GM19025 (cell line): ENCODE measurements at regions not wholly inside any gene's neighbourhood (a gene's known extent, or its start where the extent isn't known, plus 50 kb on each side); places are given as distances from the start of the nearest gene placed in this dataset.
"Not testable (repeated sequence)": the region's sequence is repeated elsewhere in the genome, so short reads cannot be mapped to it uniquely, and the experiment has no call there.

Source experiments
- ATAC-seq: cut with Tn5 transposase; IDR thresholded peaks from one replicate; pipeline ENCODE4 v1.9.1; 2021; ENCODE audit warnings: mild to moderate bottlenecking, low read depth, moderate library complexity; ENCODE audit not compliant: unreplicated experiment

DNA sequence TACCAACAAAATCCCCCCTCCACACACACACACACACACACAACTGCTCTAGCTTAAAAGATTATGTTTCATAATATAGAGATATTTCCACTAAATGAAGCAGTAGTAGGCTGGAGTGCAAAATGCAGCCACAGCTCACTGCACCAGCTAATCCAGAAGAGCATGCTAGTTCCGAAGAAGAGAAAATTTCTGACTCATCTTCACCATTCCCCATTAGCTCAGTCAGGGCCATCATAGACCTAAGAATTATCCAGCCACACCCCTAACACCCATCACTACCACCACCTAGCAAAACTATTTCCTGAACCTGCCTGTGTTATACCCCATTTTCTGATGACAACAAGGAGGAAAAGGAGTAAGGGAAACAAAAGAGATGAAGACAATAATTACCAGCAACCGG is 67.1 kb upstream of the UBE2E2 start:
- no peak for ATAC-seq

DNA sequence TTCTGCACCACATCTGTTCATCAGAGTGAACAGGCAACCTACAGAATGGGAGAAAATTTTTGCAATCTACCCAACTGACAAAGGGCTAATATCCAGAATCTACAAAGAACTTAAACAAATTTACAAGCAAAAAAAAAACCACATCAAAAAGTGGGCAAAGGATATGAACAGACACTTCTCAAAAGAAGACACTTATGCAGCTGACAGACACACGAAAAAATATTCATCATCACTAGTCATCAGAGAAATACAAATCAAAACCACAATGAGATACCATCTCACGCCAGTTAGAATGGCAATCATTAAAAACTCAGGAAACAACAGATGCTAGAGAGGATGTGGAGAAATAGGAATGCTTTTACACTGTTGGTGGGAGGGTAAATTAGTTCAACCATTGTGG is 59.1 kb upstream of the UBE2E2 start:
- ATAC-seq, result not testable (repeated sequence)

DNA sequence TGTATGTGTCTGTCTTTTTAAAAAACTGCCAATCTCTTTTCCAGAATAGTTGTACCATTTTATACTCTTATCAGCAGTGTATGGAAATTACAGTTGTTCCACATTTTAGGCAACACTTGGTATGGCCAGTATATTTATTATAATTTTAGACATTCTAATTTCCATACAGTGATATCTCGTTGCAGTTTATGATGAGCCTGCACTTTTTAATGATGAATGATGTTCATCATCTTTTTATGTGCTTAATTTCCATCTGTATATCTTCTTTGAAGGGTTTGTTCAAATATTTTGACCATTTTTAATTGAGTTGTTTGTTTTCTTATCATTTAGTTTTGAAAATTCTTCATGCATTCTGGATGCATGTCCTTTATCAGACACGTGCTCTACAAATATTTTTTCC is 57.0 kb upstream of the UBE2E2 start:
- no peak for ATAC-seq

DNA sequence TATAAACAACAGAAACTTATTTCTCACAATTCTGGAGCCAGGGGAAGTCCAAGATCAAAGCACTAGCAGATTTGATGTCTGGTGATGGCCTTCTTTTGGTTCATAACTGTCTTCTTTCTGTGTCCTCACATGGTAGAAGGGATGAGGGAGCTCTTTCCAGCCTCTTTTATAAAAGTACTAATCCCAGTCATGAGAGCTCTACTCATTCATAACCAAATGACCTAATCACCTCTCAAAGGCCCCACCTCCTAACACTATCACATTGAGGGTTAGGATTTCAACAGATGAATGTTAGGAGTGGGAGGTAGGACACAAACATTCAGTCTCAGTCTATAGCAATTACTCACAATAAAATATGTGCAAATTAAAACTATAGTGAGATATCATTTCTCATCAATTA is 50.1 kb upstream of the UBE2E2 start:
- no peak for ATAC-seq
